ENCODE measurements at regions not wholly inside any gene's neighbourhood (a gene's known extent, or its start where the extent isn't known, plus 50 kb on each side); places are given as distances from the start of the nearest gene placed in this dataset.
A peak's percentile ranks its signal among the peaks of the same experiment; 100 is the strongest.

DNA sequence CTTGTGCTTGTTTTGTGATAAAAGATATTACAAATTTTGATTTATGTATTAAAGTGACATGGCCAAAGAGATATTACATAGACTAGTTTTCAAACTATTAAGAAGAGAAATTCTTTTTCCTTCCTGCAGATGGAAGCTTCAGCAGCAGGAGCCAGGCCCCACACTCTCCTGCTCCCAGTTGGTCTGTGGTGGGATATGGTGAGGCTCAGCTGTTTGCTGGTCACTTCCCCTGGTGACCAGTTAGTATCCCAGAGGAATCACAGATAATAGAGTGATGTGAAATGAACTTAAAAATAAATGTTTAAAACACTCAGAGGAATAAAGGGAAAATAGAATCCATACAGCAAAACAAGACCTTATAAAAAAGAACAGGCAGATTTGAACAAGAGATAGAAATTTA, 154.7 kb downstream of the KTN1 start:
- no peak for DNase-seq

DNA sequence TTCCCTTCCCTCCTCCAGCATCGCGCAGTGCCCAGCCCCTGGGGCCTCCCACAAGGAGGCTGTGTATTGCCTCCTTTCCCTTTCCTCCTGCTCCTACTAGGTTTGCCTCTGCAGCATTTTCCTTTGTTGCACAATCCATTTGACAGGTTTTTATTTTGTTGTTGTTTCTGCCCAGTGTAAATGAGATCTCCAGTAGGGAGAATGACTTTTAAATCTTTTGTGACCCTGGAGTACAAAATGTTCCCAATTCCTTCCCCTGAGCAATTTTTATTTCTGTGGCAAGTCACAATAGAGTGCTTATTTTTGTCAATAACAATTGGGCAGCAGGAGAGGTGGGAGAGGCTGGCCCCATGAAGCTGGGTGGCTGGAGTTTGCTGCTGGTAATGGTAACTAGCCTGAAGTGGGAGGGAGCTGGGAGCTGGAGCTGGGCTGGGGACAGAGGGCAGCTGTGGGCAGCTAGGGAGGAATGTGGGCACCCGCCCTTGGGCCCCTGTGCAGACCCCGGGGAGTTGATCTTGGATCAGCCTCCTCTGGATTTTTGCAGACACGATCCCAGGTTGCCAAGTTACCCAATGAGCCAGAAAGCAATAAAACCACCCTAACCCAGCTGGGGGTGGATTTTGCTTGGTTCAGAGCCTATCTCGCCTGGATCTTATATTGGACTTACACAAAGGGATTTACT, 160.1 kb downstream of the KTN1 start:
- no peak for DNase-seq

DNA sequence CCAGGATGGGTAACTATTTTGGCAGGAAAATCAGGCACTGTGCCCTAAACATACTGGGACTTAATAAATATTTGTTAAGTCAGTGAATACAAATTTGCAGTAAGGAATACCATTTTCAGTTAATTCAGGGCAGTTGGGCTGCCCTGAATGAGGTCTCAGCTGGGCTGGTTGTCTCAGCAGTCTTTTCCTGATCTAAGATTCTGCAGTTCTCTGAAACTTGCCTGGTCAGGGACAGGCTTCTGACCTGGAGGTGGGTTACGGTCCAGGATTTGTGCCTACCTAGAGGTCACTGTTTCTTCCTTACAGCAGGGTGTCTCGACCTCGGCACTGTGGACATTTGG, 160.6 kb downstream of the KTN1 start:
- DNase-seq = no peak

DNA sequence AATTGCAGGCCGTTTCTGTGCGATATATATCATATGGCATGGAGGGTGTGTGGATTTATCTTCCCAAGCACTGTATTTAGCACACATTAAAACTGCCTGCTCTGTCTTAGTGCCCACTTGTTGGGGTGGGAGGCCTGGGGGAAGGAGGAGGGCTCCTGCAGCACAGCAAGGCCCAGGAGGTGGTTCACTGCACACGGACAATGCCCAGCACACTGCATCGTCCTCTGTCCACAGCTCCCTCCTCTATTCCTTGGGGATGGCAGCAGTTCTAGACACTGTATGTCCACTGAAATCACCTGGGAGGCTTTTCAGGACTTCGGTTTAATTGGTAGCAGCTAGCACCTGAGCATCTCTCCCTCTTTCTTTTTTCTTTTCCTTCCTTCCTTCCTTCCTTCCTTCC, 161.2 kb downstream of the KTN1 start:
- no peak for DNase-seq

DNA sequence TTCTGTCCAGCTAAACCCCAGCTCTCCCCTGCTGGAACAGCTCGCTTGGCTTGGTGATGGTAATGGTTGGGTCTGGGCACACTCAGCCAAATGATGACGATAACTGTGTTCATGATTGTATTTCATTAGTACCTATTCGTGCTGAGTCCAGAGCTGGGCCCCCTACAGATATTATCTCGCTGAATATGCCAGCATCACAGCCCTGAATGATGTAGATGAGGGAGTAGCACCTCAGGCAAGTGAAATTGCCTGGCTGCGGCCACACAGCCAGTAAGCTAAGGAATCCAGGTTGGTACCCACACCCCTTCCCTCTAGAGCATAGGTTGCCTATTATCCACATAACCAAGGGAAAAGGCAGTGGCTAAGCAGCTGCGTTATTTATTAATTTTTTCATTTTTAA, 163.5 kb downstream of the KTN1 start:
- no peak for DNase-seq

DNA sequence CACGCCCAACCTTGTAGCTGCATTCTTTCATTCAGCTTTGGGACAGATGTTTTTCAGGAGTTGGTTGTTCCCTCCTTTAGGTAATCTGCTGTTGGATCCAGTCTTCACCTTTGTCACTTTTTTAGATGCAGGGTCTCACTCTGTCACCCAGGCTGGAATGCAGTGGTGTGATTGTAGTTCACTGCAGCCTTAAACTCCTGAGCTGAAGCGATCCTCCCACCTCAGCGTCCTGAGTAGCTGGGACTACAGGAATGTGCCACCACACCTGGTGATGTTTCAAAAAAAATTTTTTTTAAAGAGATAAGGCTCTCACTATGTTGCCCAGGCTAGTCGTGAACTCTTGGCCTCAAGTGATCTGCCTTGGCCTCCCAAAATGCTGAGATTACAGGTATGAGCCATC, 164.3 kb downstream of the KTN1 start:
- DNase-seq = no peak

DNA sequence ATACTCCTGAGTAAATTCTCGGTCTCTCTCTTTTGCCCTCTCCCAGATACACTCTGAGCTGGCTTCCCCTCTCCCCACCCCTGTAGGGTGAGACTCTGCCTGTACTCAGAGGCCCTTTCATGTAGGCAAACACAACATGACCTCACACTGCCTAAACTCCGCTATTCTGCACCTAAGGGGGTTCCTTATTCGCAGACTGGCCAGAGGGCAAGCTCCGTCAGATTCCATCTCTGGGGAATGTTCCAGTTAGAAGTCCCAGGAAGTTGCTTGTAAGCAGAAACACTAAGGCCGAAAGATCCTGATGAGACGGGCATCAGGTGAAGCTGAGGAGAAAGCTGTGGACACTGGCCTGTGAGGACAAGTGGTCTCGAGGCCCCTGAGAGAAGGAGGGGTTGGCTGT, 165.9 kb downstream of the KTN1 start:
- no peak for DNase-seq

GRCh38 chr14:55746558-55746957, 166.6 kb downstream of the KTN1 start:
- DNase-seq = no peak

DNA sequence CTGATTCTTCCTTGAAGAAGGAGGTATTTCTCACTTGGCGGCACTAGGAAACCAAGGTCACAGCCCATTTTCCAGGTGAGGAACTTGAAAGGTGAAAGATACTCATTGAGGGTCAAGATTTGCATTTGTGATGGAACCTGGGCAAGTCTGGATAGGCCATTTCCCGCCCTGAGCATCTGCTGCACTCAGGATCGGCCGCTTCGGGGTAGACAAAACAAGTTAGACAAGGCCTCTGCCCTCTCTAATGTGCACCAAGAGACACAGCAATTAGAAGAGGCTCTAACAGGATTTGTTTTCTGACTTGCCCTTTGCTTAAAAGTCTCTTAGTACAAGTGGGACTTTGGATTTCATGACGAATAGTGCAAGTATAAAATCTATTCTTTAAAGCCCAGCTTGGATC, 167.2 kb downstream of the KTN1 start:
- DNase-seq = no peak

GRCh38 chr14:55749201-55749812, 169.3 kb downstream of the KTN1 start:
- no peak for DNase-seq

- DNase-seq = no peak
Observed at GRCh38 chr14:55749946-55750345, 169.9 kb downstream of the KTN1 start.

DNA sequence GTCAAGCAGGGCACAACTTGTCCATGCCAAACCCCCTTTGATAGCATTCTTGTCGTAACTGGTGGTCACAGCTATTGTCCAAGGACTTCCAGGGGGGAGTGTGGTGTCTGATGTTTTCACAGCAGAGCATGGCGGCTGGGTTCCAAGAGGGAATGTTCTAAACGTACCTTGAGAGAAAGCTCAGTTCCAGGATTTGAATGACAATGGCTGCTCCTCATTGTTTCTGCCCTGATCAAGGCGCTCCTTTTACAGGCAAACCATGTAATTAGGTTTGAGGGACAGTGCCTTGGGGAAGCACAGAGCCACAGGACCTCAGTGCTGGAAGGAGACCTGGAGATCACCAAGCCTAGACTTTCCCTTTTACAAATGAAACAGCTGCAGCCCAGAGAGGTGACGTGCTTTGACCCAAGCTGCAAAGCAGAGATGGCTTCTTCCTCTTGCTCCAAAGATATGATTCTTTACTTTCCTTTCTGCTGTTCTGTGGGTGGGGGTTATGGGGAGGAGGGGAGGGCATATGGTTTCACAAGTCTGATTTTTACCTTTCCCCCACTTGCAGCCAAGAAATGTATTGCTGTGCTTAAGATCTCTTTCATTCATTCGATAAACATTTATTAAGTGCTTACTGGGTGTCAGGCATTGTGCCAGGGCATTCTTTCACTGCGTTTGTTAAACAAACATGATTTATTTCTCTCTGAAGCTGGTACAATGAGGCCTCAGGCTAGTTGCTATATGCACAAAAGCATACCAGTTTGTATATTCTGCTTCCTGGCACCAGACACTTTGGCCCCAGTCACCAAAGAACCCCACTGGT, 172.8 kb downstream of the KTN1 start:
- DNase-seq = no peak

- DNase-seq = no peak
Observed at GRCh38 chr14:55754471-55754870, 174.5 kb downstream of the KTN1 start.

DNA sequence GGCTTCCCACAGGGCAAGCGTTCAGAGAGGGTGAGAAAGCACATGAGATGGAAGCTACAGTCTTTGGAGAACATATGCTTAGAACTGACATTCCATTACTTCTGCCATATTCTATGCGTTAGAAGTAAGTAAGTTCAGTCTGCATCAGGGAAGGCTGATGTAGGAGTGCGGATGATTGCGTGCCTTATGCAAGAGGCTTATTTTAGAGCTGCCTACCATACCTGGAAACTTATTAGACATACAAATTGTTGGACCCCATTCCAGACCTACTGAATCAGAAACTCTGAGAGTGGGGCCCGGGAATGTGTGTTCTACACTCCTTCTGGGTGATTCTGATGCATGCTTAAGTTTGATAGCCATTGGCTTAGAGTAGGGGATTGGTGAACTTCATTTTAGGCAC, 174.9 kb downstream of the KTN1 start:
- no peak for DNase-seq

GRCh38 chr14:55756078-55756477, 176.1 kb downstream of the KTN1 start:
- peak; percentile 59 for DNase-seq

DNA sequence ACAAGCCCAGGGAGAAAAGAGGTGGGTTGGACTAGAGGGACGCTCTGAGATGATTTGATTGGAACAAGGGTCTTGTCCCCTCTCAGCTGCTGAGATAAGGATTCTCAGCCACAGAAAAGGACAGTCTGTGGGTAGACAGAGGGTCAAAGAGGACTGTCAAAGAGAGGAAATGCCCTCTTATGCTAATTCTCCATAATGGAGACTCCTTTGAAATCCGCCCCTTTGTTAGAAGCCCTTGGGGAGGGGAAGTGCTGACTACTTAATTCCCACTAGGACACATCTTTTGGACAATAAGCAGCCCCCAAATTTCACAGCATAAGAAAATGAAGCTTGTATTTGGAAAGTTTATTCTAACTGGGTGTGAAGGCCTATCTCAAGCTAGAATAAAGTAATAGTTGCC, 176.6 kb downstream of the KTN1 start:
- no peak for DNase-seq

DNA sequence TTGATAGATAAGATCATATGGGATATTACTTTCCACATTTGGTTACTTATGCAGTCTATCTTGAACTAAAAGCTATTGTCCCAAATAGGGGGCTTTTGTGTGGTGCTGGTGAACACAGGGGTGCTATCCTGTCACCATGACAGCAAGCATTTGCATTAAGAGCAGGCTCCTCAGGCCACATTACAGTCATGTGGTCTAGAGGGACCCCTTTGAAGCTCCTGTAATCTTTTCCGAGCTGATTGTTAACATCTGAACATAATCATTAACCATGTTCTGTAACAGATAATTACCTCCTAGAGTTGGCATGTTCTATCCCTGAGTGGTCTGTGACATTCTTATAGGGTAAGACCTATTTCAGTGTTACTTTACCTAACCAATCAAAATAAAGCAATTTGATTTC, 178.8 kb downstream of the KTN1 start:
- no peak for DNase-seq

- DNase-seq = no peak
Observed at GRCh38 chr14:55760789-55761566, 181.0 kb downstream of the KTN1 start.

DNA sequence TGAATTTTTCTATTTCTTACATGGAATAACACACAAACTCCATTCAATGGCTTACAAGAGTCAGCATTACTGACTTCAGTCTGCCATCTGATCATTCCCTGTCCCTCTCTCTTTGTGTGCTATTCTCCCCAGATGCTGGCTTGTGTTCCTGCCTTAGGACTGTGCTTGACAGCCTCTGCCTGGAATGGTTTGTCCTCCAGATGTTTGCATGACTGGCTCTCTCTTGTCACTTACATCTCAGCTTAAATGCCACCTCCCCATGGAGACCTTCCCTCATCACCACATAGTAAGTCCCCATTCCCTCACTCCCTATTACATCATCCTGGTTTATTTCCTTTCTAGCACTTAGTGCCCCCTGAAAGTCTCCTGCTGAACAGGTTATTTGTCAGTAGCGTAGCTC, 181.6 kb downstream of the KTN1 start:
- no peak for DNase-seq

- no peak for DNase-seq
Observed at GRCh38 chr14:55762595-55763232, 182.7 kb downstream of the KTN1 start.

- DNase-seq = no peak
Observed at GRCh38 chr14:55764784-55765183, 184.8 kb downstream of the KTN1 start.

DNA sequence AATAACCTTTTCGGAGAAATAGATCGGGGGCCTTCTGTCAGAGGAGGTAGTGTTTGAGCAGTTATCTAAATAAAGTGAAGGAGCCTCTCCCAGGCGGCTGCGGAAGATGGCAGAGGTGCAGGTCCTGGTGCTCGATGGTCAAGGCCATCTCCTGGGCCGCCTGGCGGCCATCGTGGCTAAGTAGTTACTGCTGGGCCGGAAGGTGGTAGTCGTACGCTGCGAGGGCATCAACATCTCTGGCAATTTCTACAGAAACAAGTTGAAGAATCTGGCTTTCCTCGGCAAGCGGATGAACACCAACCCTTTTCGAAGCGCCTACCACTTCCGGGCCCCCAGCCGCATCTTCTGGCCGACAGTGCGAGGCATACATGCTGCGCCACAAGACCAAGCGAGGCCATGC, 186.1 kb downstream of the KTN1 start:
- DNase-seq = no peak

DNA sequence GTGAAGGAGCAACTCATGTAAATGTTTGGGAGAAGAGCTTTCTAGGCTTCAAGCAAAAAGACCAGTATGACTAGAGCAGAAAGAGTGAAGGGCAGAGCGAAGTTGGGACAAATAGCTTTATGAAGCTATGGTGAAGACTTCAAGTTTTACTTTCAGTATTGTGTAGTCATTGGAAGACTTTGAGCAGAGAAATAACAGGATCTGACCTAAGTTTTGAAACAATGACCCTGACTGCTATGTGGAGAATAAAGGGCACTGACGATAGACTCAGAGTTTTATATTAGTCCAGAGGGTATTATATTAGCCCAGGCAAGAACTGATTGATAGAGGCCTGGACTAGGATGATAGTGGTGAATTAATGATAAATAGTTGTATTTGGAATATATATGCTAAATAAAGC, 187.3 kb downstream of the KTN1 start:
- DNase-seq = no peak
